ENCODE measurements at regions not wholly inside any gene's neighbourhood (a gene's known extent, or its start where the extent isn't known, plus 50 kb on each side); places are given as distances from the start of the nearest gene placed in this dataset.

DNA sequence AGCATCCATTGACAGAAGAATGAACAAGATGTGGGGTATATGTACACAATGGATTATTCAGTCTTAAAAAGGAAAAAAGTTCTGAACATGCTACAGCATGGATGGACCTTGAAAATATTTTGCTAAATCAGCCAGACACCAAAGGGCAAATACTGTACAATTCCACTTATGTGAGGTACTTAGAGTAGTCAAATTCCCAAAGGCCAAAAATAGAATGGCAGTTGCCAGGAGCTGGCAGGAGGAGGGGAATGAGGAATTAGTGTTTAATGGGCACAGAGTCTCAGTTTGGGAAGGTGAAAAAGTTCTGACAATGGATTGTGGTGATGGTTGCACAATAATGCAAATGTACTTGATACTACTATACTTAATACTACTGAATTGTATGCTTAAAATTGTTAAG, 193.2 kb downstream of the MBD2 start:
- TF ChIP-seq, protein P1, sequence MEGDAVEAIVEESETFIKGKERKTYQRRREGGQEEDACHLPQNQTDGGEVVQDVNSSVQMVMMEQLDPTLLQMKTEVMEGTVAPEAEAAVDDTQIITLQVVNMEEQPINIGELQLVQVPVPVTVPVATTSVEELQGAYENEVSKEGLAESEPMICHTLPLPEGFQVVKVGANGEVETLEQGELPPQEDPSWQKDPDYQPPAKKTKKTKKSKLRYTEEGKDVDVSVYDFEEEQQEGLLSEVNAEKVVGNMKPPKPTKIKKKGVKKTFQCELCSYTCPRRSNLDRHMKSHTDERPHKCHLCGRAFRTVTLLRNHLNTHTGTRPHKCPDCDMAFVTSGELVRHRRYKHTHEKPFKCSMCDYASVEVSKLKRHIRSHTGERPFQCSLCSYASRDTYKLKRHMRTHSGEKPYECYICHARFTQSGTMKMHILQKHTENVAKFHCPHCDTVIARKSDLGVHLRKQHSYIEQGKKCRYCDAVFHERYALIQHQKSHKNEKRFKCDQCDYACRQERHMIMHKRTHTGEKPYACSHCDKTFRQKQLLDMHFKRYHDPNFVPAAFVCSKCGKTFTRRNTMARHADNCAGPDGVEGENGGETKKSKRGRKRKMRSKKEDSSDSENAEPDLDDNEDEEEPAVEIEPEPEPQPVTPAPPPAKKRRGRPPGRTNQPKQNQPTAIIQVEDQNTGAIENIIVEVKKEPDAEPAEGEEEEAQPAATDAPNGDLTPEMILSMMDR (IDR thresholded peaks at IDR 0.05) = no peak
- no peak for TF ChIP-seq POLR2A (IDR thresholded peaks at IDR 0.05)
